GM12878 (cell line): ENCODE measurements at regions not wholly inside any gene's neighbourhood (a gene's known extent, or its start where the extent isn't known, plus 50 kb on each side); places are given as distances from the start of the nearest gene placed in this dataset.

ENCODE experiments used
- ATAC-seq: fragments of 200-7000 bp; cut with Tn5 transposase; 3 replicates; pipeline ENCODE4 v1.9.1; 2020; ENCODE audit warnings: mild to moderate bottlenecking, moderate library complexity
- BruUV-seq: library from RNA; stranded (reverse); fragments of 400-500 nt; replicated peaks from 2 replicates; lab custom pipeline; 2021; lab: Mats Ljungman, UMichigan
- CTCF ChIA-PET: fragments of 300-600 bp; sonication (Branson Sonifier 250); formaldehyde crosslinking; extraction: SDS; loops from one replicate; lab custom pipeline; 2021; ENCODE audit warnings: inconsistent platforms; lab: Yijun Ruan, JAX
- POLR2A ChIA-PET: fragments of 350-600 bp; formaldehyde crosslinking; extraction: SDS; loops from one replicate; lab custom pipeline; 2021; ENCODE audit warnings: inconsistent platforms; lab: Charles Lee
- RAD21 ChIA-PET: fragments of 300-600 bp; sonication (Branson Sonifier 250); formaldehyde crosslinking; loops from one replicate; lab custom pipeline; 2023; ENCODE audit warnings: antibody characterized with exemption; ENCODE audit not compliant: unreplicated experiment; lab: Charles Lee
- SMC1A ChIA-PET: fragments of 300-600 bp; sonication (Branson Sonifier 250); formaldehyde crosslinking; loops from one replicate; lab custom pipeline; 2023; ENCODE audit not compliant: unreplicated experiment, uncharacterized antibody; lab: Charles Lee
- DNase-seq: peaks from one replicate; pipeline ENCODE4 v3.0.0-alpha.2; 2011; ENCODE audit warnings: low read depth, low spot score
- FAIRE-seq: peaks from 3 replicates; lab custom pipeline; 2011; peaks lifted over from hg19 to GRCh38; lab: Jason Lieb, UNC
- H2AFZ ChIP-seq: 2 replicates; pipeline ENCODE4 v1.6.0; 2011; ENCODE audit warnings: low read depth, low read length, control low read depth; ENCODE audit not compliant: control insufficient read depth
- H3K27ac ChIP-seq: 2 replicates; pipeline ENCODE4 v1.5.1; 2011; ENCODE audit warnings: control low read depth; ENCODE audit not compliant: control insufficient read depth, insufficient read depth
- H3K27me3 ChIP-seq, 2 experiments: replicated peaks in 1 of 2; 2 replicates each; pipeline versions ENCODE4 v1.6.0 to v1.6.1; 2011; ENCODE audit warnings: low read length in 1 of 2; ENCODE audit not compliant: control insufficient read depth in 2 of 2, insufficient read depth in 2 of 2
- H3K36me3 ChIP-seq, 2 experiments: 2 replicates each; pipeline ENCODE4 v1.5.1; 2011; ENCODE audit warnings: low read length in 1 of 2; ENCODE audit not compliant: control insufficient read depth in 2 of 2, insufficient read depth in 2 of 2
- H3K4me1 ChIP-seq: 2 replicates; pipeline ENCODE4 v1.6.1; 2011; ENCODE audit warnings: mild to moderate bottlenecking, low read length, moderate library complexity, mixed read lengths; ENCODE audit not compliant: control insufficient read depth, insufficient read depth
- H3K4me2 ChIP-seq: 2 replicates; pipeline ENCODE4 v1.6.0; 2011; ENCODE audit warnings: control low read depth; ENCODE audit not compliant: control insufficient read depth, insufficient read depth
- H3K4me3 ChIP-seq: fragments of 200-600 bp; sonication (generic); 2 replicates; pipeline ENCODE4 v1.5.1; 2016
- H3K79me2 ChIP-seq: 2 replicates; pipeline ENCODE4 v1.6.0; 2011; ENCODE audit warnings: low read length; ENCODE audit not compliant: control insufficient read depth, insufficient read depth
- H3K9ac ChIP-seq: 2 replicates; pipeline ENCODE4 v1.8.0; 2011; ENCODE audit warnings: low read length, control low read depth, mixed read lengths; ENCODE audit not compliant: control insufficient read depth, insufficient read depth
- H3K9me3 ChIP-seq: replicated peaks from 3 replicates; pipeline ENCODE4 v1.5.1; 2011; ENCODE audit warnings: mild to moderate bottlenecking, low read length; ENCODE audit not compliant: control insufficient read depth, insufficient read depth
- H4K20me1 ChIP-seq: 2 replicates; pipeline ENCODE4 v1.6.0; 2011; ENCODE audit not compliant: control insufficient read depth, insufficient read depth
- BACH1 ChIP-seq: fragments of 450-650 bp; IDR thresholded peaks from 2 replicates; pipeline ENCODE4 v1.6.1; 2017; ENCODE audit warnings: mild to moderate bottlenecking, borderline replicate concordance
- E2F4 ChIP-seq: IDR thresholded peaks from 2 replicates; pipeline ENCODE4 v1.6.1; 2012; ENCODE audit warnings: low read depth, low read length, improper control_type of control experiment
- FOS ChIP-seq: IDR thresholded peaks from 3 replicates; pipeline ENCODE4 v1.6.1; 2011; ENCODE audit warnings: borderline replicate concordance; ENCODE audit not compliant: insufficient read length; ENCODE audit errors: extremely low read depth
- FOXK2 ChIP-seq: fragments of 450-650 bp; IDR thresholded peaks from 2 replicates; pipeline ENCODE4 v1.6.1; 2017; ENCODE audit warnings: mild to moderate bottlenecking, moderate library complexity
- RFX5 ChIP-seq: IDR thresholded peaks from 2 replicates; pipeline ENCODE4 v1.6.1; 2011; ENCODE audit warnings: low read depth, low read length, improper control_type of control experiment
- ZNF217 ChIP-seq: fragments of 450-650 bp; IDR thresholded peaks from 2 replicates; pipeline ENCODE4 v1.6.1; 2017; ENCODE audit warnings: antibody characterized with exemption, mild to moderate bottlenecking
- whole genome bisulfite sequencing: methylation state at CpG from one replicate; pipeline ENCODE4 v1.1.6; 2016; ENCODE audit warnings: low lambda C conversion rate; ENCODE audit not compliant: insufficient replicate concordance, insufficient coverage; ENCODE audit errors: missing lambda C conversion rate; 5-methylcytosine and 5-hydroxymethylcytosine counted together
- in situ Hi-C: fragments of 300-500 bp; cut with MboI; formaldehyde crosslinking; loops from 9 replicates; pipeline ENCODE4 v1.14.3; 2018; ENCODE audit warnings: mixed read lengths
- intact Hi-C: fragments of 100-400 bp; cut with micrococcal nuclease; formaldehyde crosslinking; loops from one replicate; pipeline ENCODE4 v1.14.2; 2022; ENCODE audit not compliant: unreplicated experiment

- TF ChIP-seq E2F4 (no peak), FOS (no peak)
These were observed 114.1 kb upstream of the PPARGC1A start (continued) for GRCh38 chr4:24003926-24004325.

GRCh38 chr4:24003496-24003895 is 113.6 kb upstream of the PPARGC1A start:
- intact Hi-C loops, result no loop called here
- DNase-seq (no peak), FAIRE-seq (no peak), ATAC-seq (no peak)
- H3K4me2 ChIP-seq, result no peak overlapping the region
- H3K27ac ChIP-seq, result no peak overlapping the region
- no peaks in the 10 kb centered on the region for H3K27me3 ChIP-seq
- H2AFZ ChIP-seq, result no peak overlapping the region
- no peaks in the 10 kb centered on the region for H3K4me1 ChIP-seq
- no TSS peak for BruUV-seq
- H4K20me1 ChIP-seq, result no peaks in the 10 kb centered on the region
- ChIA-PET SMC1A (no interaction called here), POLR2A (no interaction called here), RAD21 (no interaction called here), CTCF (no interaction called here)
- 19% methylated on average over 3 of the region's 3 CpGs for WGBS
- H3K79me2 ChIP-seq, result no peaks in the 10 kb centered on the region
- no peaks in the 10 kb centered on the region for H3K36me3 ChIP-seq
- H3K4me3 ChIP-seq, result no peak overlapping the region
- H3K9ac ChIP-seq, result no peak overlapping the region
- no peaks in the 10 kb centered on the region for H3K9me3 ChIP-seq
- in situ Hi-C loops, result no loop called here
- no peak for TF ChIP-seq ZNF217
- no peak for TF ChIP-seq RFX5
- TF ChIP-seq FOXK2, result no peak
- TF ChIP-seq E2F4, result no peak
- no peak for TF ChIP-seq BACH1
